IMR-90 (cell line): ENCODE measurements at regions not wholly inside any gene's neighbourhood (a gene's known extent, or its start where the extent isn't known, plus 50 kb on each side); places are given as distances from the start of the nearest gene placed in this dataset.

Source experiments
- ATAC-seq: fragments of 200-7000 bp; cut with Tn5 transposase; 2 replicates; pipeline ENCODE4 v1.9.1; 2020; ENCODE audit warnings: low read depth, mild to moderate bottlenecking, moderate library complexity
- BruUV-seq: library from RNA; stranded (reverse); fragments of 400-500 nt; replicated peaks from 2 replicates; lab custom pipeline; 2021; lab: Mats Ljungman, UMichigan
- CTCF ChIA-PET: fragments of 300-600 bp; formaldehyde crosslinking; extraction: SDS; loops from one replicate; lab custom pipeline; 2021; ENCODE audit warnings: antibody characterized with exemption; lab: Yijun Ruan, JAX
- POLR2A ChIA-PET: fragments of 300-600 bp; sonication (Branson Sonifier 250); formaldehyde crosslinking; loops from one replicate; lab custom pipeline; 2022; ENCODE audit warnings: antibody characterized with exemption; ENCODE audit not compliant: unreplicated experiment; lab: Charles Lee
- DNase-seq: peaks from one replicate; pipeline ENCODE4 v3.0.0; 2013
- H2AFZ ChIP-seq: replicated peaks from 2 replicates; pipeline ENCODE3; 2013; ENCODE audit warnings: low read length, mild to moderate bottlenecking; ENCODE audit not compliant: poor library complexity
- H2AK5ac ChIP-seq: 2 replicates; pipeline ENCODE4 v1.6.1; 2013; ENCODE audit warnings: low read depth, low read length, inconsistent platforms
- H2AK9ac ChIP-seq: replicated peaks from 2 replicates; pipeline ENCODE3; 2013; ENCODE audit warnings: mild to moderate bottlenecking, low read depth, low read length, moderate library complexity; ENCODE audit not compliant: poor library complexity
- H2BK120ac ChIP-seq: 2 replicates; pipeline ENCODE4 v1.6.1; 2013; ENCODE audit warnings: low read depth, low read length, inconsistent platforms
- H2BK15ac ChIP-seq: 3 replicates; pipeline ENCODE4 v1.6.1; 2013; ENCODE audit warnings: low read depth, low read length, inconsistent platforms
- H2BK20ac ChIP-seq: 2 replicates; pipeline ENCODE4 v1.6.1; 2013; ENCODE audit warnings: low read depth, mild to moderate bottlenecking, inconsistent platforms, low read length, moderate library complexity
- H2BK5ac ChIP-seq: 2 replicates; pipeline ENCODE4 v1.6.1; 2013; ENCODE audit warnings: mild to moderate bottlenecking, low read depth, low read length, inconsistent platforms; ENCODE audit not compliant: poor library complexity, severe bottlenecking
- H3K14ac ChIP-seq: replicated peaks from 2 replicates; pipeline ENCODE4 v1.6.1; 2013; ENCODE audit warnings: low read depth, low read length, inconsistent platforms
- H3K18ac ChIP-seq: 2 replicates; pipeline ENCODE4 v1.6.1; 2013; ENCODE audit warnings: low read depth, low read length, control low read depth
- H3K23ac ChIP-seq: 2 replicates; pipeline ENCODE4 v1.6.1; 2013; ENCODE audit warnings: low read depth, low read length, inconsistent platforms
- H3K27ac ChIP-seq: 2 replicates; pipeline ENCODE4 v1.5.1; 2013; ENCODE audit warnings: mild to moderate bottlenecking, control low read depth, low read length; ENCODE audit not compliant: insufficient read depth
- H3K27me3 ChIP-seq: 2 replicates; pipeline ENCODE4 v1.6.1; 2013; ENCODE audit warnings: low read length; ENCODE audit not compliant: control insufficient read depth, insufficient read depth
- H3K36me3 ChIP-seq: 2 replicates; pipeline ENCODE4 v1.6.1; 2013; ENCODE audit warnings: low read length, mixed read lengths; ENCODE audit not compliant: control insufficient read depth, insufficient read depth
- H3K4ac ChIP-seq: 2 replicates; pipeline ENCODE4 v1.6.1; 2013; ENCODE audit warnings: low read depth, low read length, inconsistent platforms
- H3K4me1 ChIP-seq: 2 replicates; pipeline ENCODE4 v1.6.1; 2013; ENCODE audit warnings: low read length, mixed read lengths; ENCODE audit not compliant: control insufficient read depth, insufficient read depth
- H3K4me2 ChIP-seq: 2 replicates; pipeline ENCODE4 v1.6.1; 2013; ENCODE audit warnings: low read depth, mild to moderate bottlenecking, control low read depth, low read length, moderate library complexity
- H3K4me3 ChIP-seq: 2 replicates; pipeline ENCODE4 v1.5.1; 2013; ENCODE audit warnings: low read depth, mild to moderate bottlenecking, control low read depth, low read length, moderate library complexity; ENCODE audit not compliant: insufficient read depth
- H3K56ac ChIP-seq: 2 replicates; pipeline ENCODE4 v1.6.1; 2013; ENCODE audit warnings: low read length, inconsistent platforms; ENCODE audit not compliant: insufficient read depth; ENCODE audit errors: extremely low read depth
- H3K79me1 ChIP-seq, 2 experiments: 2 replicates each; pipeline ENCODE4 v1.6.1; 2013; ENCODE audit warnings: low read length in 2 of 2, inconsistent platforms in 1 of 2, low read depth in 1 of 2
- H3K9ac ChIP-seq: 2 replicates; pipeline ENCODE4 v1.6.1; 2013; ENCODE audit warnings: low read depth, low read length, control low read depth
- H3K9me1 ChIP-seq: 2 replicates; pipeline ENCODE4 v1.6.1; 2013; ENCODE audit warnings: low read length, inconsistent platforms; ENCODE audit not compliant: insufficient read depth
- H3K9me3 ChIP-seq: 2 replicates; pipeline ENCODE4 v1.6.1; 2013; ENCODE audit warnings: low read length; ENCODE audit not compliant: control insufficient read depth, insufficient read depth
- H4K20me1 ChIP-seq: 2 replicates; pipeline ENCODE4 v1.6.1; 2013; ENCODE audit warnings: low read length, inconsistent platforms; ENCODE audit not compliant: insufficient read depth
- H4K5ac ChIP-seq: 2 replicates; pipeline ENCODE4 v1.6.1; 2013; ENCODE audit warnings: mild to moderate bottlenecking, low read depth, low read length, control low read depth
- H4K8ac ChIP-seq, 2 experiments: 2 replicates each; pipeline ENCODE4 v1.6.1; 2013; ENCODE audit warnings: low read depth in 2 of 2, low read length in 2 of 2, control low read depth in 1 of 2, inconsistent platforms in 1 of 2
- H4K91ac ChIP-seq: 2 replicates; pipeline ENCODE4 v1.6.1; 2013; ENCODE audit warnings: low read depth, low read length, inconsistent platforms; ENCODE audit not compliant: insufficient read depth
- BHLHE40 ChIP-seq: fragments of 150-350 bp; IDR thresholded peaks from 2 replicates; pipeline ENCODE4 v1.6.1; 2016; ENCODE audit warnings: mild to moderate bottlenecking, low read depth, low read length
- FOS ChIP-seq: fragments of 150-350 bp; IDR thresholded peaks from 2 replicates; pipeline ENCODE4 v1.6.1; 2016; ENCODE audit warnings: low read depth, low read length
- WGBS, 2 experiments: methylation state at CpG; one replicate each; pipeline versions ENCODE4 v1.1.5 to v1.1.7; 2013; ENCODE audit warnings: missing lambda C conversion rate in 2 of 2; ENCODE audit not compliant: insufficient read length in 1 of 2; ENCODE audit errors: extremely low coverage in 2 of 2; 5-methylcytosine and 5-hydroxymethylcytosine counted together
- dilution Hi-C: fragments of 300-500 bp; cut with HindIII; formaldehyde crosslinking; loops from one replicate; pipeline ENCODE4 v1.14.3; 2018; ENCODE audit warnings: low sequenced_read_pairs; ENCODE audit not compliant: unreplicated experiment
- in situ Hi-C: fragments of 300-500 bp; cut with MboI; formaldehyde crosslinking; loops from 3 replicates; pipeline ENCODE4 v1.14.3; 2019; ENCODE audit warnings: low sequenced_read_pairs, inconsistent platforms, mixed read lengths
- intact Hi-C: fragments of 100-400 bp; cut with micrococcal nuclease; formaldehyde crosslinking; loops from 2 replicates; pipeline ENCODE4 v1.10.0; 2022

DNA sequence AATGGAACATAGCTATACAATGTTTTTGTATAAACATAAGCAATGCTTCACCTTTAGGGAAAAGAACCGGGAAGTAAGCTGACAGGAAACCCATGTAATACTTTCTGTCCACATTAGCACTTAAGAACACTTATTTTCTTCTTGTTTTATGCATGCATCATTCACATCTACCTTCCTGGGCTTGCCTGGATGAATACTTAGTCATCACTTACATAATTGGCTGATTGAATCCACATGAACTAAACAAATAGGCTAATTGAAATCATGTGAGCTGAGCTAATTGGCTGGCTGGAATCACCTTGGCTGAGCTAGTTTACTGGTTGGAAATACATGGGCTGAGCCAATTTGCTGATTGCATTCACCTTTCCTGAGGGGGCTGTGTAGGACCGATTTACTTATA, 78.8 kb downstream of the ZNF726 start:
- Histone ChIP-seq H2AK5ac (no peak overlapping the region), H3K27me3 (no peaks in the 10 kb centered on the region), H3K4me2 (no peak overlapping the region), H2BK20ac (no peak overlapping the region), H3K9me3 (peaks cover 22% of the 10 kb centered on the region), H4K5ac (no peak overlapping the region), H3K27ac (no peak overlapping the region), H2AK9ac (no peak overlapping the region), H2BK15ac (no peak overlapping the region), H3K4me3 (no peak overlapping the region), H3K14ac (no peak overlapping the region), H3K36me3 (no peaks in the 10 kb centered on the region), H2BK120ac (no peak overlapping the region), H2AFZ (no peak overlapping the region), H4K8ac (no peak overlapping the region), H3K4me1 (no peaks in the 10 kb centered on the region), H3K23ac (no peak overlapping the region), H2BK5ac (no peak overlapping the region), H4K91ac (no peak overlapping the region), H4K20me1 (no peaks in the 10 kb centered on the region), H3K79me1 (no peaks in the 10 kb centered on the region), H3K56ac (no peak overlapping the region), H3K4ac (no peak overlapping the region), H3K9ac (no peak overlapping the region), H3K9me1 (no peaks in the 10 kb centered on the region), H3K18ac (no peak overlapping the region)
- POLR2A ChIA-PET: no interaction called here
- BruUV-seq: no TSS peak
- dilution Hi-C loops (no loop called here), in situ Hi-C loops (no loop called here), intact Hi-C loops (no loop called here)
- ATAC-seq: no peak
- no CpG with 5 or more reads among the region's 2 CpGs for WGBS, 2 experiments
- DNase-seq: no peak
- CTCF ChIA-PET: interaction anchor here (0.6 to 1.0 kb wide), 2 partner anchors 9 to 582 kb away, joined by 3 to 4 read pairs; no protein-coding TSS in a partner anchor
- TF ChIP-seq FOS: no peak
- no peak for TF ChIP-seq BHLHE40
